MV-4-11 (cell line): ENCODE measurements at regions not wholly inside any gene's neighbourhood (a gene's known extent, or its start where the extent isn't known, plus 50 kb on each side); places are given as distances from the start of the nearest gene placed in this dataset.
A peak's percentile ranks its signal among the peaks of the same experiment; 100 is the strongest.
"Not testable (repeated sequence)": the region's sequence is repeated elsewhere in the genome, so short reads cannot be mapped to it uniquely, and the experiment has no call there.

Experiments used
- DNase-seq: peaks from one replicate; lab custom pipeline; 2025; lab: John Stamatoyannopoulos, UW

DNA sequence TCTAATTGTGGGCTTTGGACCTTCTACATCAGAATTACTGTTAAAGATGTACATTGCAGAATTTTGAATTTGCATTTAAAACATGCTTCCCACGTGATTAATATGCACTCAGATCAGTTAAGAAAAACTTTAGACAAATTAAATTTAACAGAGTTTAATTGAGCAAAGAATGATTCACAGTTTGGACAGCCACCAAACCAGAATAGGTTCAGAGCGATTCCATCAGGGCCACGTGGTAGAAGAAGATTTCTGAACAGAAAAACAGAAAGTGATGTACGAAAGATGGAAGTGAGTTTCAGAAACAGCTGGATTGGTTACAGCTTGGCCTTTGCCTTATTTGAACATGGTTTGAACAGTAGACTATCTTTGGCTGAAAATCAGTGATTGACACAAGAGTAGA is 704.2 kb upstream of the MAP3K7 start:
- no peak for DNase-seq

DNA sequence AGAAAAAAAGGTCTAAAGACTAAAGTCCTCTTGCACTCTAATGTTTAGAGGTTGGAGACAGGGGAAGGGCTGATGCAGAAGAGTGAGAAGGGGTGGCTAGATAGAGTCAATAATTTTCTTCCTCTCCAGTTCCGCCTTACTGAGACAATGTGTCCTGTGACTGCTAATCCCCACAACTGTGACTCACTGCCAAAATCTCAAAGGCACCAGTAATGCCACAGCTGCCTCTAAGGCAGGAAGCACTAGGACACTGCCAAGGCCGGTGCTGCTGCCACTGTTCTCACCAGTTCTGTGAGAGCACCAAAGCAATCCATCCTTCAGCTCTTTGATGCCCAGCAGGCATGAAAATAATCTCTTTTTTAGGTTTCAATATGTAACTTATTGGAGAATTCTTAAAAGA is 701.9 kb upstream of the MAP3K7 start:
- peak; percentile 33 for DNase-seq

- DNase-seq = no peak
Measured at GRCh38 chr6:91281901-91282300, 695.0 kb upstream of the MAP3K7 start.

DNA sequence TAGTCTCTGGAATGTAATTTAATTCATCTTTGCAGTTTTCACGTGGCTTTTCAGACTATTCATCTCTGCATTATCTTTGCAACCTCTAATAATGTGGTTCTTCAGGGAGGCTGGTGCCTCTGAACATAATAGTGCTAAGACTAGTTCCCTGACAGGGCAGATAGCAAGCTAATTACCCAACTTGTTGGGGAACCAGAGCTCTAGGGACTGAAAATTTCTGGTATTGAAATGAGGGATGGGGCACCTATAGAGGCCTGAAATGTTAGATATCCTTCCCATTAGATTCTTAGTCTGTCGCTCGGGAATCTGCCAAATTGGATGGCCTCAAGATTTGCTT is 693.6 kb upstream of the MAP3K7 start:
- DNase-seq = no peak

- no peak for DNase-seq
Measured at GRCh38 chr6:91279740-91280493, 693.0 kb upstream of the MAP3K7 start.

GRCh38 chr6:91278416-91278815 is 691.5 kb upstream of the MAP3K7 start:
- DNase-seq = no peak

GRCh38 chr6:91276315-91276714 is 689.4 kb upstream of the MAP3K7 start:
- DNase-seq = no peak

GRCh38 chr6:91273729-91274128 is 686.9 kb upstream of the MAP3K7 start:
- DNase-seq = no peak

DNA sequence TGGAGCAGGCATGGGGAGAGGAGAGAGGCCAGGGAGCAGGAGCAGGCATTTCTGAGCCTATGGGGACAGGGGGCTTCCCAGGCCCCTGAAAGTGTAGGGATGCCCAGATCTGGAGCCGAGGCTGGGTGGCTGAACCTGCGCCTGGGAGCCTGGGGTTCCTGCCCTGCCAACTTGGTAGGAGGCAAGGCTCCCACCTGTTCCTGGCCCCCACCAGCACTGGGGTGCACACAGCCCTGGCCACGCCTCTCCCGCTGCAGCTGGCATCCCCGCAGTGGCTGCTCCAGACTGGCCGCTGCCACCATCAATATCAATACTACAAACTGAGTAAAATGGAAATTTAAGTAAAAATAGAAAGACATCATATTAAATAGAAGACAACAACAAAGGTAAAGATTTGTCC is 684.9 kb upstream of the MAP3K7 start:
- no peak for DNase-seq

- no peak for DNase-seq
Measured at GRCh38 chr6:91268941-91269340, 682.1 kb upstream of the MAP3K7 start.

GRCh38 chr6:91267246-91267645 is 680.4 kb upstream of the MAP3K7 start:
- no peak for DNase-seq

DNA sequence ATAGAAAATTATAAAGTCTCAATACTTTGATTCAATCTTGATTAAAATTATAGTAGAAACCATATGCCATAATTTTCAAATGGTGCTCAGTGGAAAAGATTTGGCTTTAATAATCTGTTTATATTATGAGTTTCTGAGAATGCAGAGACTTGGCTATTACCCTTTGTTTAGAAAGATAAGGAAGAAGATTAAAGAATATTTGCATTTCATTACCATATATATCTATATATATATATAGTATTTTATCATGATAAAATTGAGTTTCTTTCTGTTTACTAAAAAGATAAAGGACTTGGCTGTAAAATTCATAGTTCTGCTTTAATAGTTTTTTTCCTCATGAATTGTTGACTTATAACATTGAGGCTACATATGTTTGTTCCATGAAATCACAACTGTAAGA is 679.3 kb upstream of the MAP3K7 start:
- no peak for DNase-seq

GRCh38 chr6:91243436-91243835 is 656.6 kb upstream of the MAP3K7 start:
- DNase-seq = no peak

- no peak for DNase-seq
Measured at GRCh38 chr6:91242614-91242949, 655.7 kb upstream of the MAP3K7 start.

DNA sequence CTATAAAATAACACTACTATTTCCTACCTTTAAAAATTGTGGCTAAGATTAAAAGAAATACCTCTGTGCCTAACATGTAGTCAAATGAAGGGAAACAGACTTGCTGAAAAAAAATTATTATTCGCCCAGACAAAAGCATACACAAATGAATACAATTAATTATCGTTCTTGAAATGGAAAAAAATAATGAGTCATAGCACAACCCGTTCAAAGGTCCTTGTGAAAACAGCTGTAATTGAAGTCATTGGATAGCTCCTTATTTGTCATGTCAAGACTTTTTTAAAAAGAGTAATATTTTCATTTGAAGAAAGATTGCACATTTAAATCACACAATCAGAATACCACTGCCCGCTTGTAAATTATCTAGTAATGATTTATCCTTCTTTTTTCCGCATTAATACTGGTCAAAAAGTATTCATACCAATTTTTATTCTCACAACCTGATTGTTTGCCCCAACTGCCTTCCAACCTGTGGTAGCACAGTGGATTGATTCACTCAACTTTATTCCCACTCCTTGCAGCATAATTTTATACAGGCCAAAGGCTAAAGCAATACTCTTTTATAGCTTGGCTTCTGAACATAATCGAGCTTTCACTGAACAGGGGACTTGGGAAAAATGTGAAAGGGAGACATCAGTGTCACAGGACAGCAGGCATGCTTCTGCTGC is 655.2 kb upstream of the MAP3K7 start:
- DNase-seq = no peak

- no peak for DNase-seq
Measured at GRCh38 chr6:91240878-91241603, 654.2 kb upstream of the MAP3K7 start.

DNA sequence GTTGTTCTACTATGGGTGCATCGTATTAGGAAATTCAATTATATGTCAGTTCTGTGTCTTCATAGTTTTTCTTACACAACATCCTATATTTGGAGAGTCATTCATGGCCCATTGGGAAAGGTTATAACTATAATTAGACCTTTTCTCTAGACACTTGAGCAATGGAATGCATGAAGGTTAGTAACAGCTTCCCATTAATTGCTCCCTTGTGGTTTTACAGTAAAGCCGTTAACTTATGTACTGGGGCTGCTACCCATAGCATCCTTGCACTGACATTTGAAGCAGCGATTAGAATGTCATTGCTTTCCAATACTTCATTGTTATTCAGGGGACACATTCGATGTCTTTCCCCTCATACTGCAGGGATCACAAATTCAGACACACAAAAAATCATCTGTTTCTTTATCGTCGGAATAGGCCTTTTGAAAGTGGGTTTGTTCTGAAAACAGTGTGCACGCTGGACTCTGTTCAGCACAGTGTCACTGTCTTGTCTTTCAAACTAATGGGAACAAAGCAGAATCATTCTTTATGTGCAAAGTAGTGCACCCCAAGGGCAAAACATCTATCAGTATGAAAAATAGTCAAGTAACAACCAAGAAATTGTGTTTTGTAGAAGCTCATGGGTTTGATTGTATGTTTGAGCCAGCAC is 634.3 kb upstream of the MAP3K7 start:
- DNase-seq = peak; percentile 73

DNA sequence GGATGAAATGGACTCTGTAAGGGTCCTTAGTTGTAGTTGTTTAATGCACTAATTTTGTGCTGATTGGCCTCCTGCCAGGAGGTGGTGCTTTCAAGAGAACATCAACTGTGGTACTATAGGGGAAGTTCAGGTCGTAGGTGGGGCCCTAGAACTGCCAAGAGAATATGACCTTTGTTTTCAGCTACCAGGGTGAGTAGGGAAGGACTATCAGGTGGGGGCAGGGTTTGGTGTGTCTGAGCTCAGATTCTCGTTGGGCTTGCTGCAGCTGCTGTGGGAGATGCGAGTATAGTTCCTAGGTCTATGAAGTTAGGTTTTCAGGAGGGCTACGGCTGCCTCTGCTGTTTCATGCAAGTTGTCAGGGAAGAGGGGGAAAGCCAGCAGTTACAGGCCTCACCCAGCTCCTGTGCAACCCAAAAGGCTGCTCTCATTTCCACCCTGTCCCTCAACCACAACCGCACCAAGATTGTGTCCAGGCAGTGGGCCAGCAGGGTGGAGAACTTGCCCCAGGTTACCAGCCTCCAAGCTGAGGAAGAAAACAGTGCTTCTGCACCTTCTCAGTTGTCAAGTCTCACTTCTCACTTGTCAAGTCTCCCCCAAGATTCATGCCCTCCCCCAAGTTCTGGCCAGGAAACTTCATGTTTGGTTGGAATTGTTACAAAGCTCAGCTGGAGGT is 626.5 kb upstream of the MAP3K7 start:
- DNase-seq = no peak

GRCh38 chr6:91198588-91199255 is 611.9 kb upstream of the MAP3K7 start:
- DNase-seq = no peak

DNA sequence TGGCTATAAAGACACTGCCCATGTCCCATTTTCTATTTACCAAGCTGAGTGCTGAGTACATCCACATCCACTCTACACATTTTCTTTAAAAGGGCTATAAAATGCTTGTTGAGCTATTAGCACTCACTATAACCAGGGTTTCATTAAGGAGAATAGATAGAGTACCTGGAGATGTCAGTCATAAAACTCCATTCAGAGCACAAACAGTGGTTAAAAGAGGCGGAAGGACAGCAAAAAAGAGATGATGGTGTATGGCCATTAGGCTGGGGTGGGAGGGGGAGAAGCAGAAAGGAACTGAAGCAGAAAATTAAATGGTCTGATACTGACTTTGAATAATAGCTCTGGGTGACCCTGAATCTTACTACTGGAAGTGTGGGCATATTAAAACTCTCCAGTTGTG is 609.9 kb upstream of the MAP3K7 start:
- DNase-seq = no peak

DNA sequence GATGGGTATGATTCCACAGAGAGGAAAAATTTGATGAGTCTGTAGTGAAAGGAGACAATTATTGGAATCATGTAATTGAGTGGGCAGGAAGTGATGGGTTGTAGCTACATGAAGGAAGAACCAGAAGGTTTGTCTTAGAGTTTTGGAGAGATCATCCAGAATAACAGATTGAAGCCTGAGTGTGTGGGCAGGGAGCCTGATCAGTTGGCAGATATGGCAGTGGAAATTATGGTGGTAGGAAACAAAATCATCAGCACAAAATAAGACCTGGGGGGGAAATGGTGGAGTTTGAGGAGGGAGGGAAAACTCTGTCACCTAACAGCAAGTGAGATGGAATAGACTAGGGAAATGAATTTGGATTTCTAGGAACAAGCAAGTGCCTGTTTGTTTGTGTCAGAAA is 606.6 kb upstream of the MAP3K7 start:
- DNase-seq = no peak

DNA sequence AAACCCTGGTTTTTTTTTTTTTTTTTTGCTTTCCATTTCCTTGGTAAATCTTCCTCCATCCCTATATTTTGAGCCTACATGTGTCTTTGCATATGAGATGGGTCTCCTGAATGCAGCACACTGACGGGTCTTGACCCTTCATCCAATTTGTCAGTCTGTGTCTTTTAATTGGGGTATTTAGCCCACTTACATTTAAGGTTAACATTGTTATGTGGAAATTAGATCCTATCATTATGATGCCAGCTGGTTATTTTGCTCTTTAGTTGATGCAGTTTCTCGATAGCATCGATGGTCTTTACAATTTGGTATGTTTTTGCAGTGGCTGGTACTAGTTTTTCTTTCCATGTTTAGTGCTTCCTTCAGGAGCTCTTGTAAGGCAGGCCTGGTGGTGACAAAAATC is 603.2 kb upstream of the MAP3K7 start:
- not testable (repeated sequence) for DNase-seq
